Activated B cell treated with CpG ODN at 0.5 μM for 24 hours (primary cell): ENCODE measurements at regions not wholly inside any gene's neighbourhood (a gene's known extent, or its start where the extent isn't known, plus 50 kb on each side); places are given as distances from the start of the nearest gene placed in this dataset.
A peak's percentile ranks its signal among the peaks of the same experiment; 100 is the strongest.
"Not testable (repeated sequence)": the region's sequence is repeated elsewhere in the genome, so short reads cannot be mapped to it uniquely, and the experiment has no call there.

Experiments
- ATAC-seq: fragments of 200-7000 bp; cut with Tn5 transposase; one replicate; pipeline ENCODE4 v1.10.0; 2021; ENCODE audit warnings: low read depth, mild to moderate bottlenecking, moderate library complexity
- CTCF ChIA-PET: fragments of 350-600 bp; sonication (Branson Sonifier 250); formaldehyde crosslinking; loops from one replicate; lab custom pipeline; 2021; ENCODE audit warnings: antibody characterized with exemption; lab: Charles Lee
- POLR2A ChIA-PET: fragments of 350-600 bp; sonication (Branson Sonifier 250); formaldehyde crosslinking; loops from one replicate; lab custom pipeline; 2021; ENCODE audit warnings: antibody characterized with exemption; lab: Charles Lee
- DNase-seq: peaks from one replicate; pipeline ENCODE4 v3.0.0; 2022
- H3K27ac Mint-ChIP-seq: one replicate; pipeline ENCODE4 v1.8.0; 2020; ENCODE audit warnings: mixed read lengths
- H3K27me3 Mint-ChIP-seq: one replicate; pipeline ENCODE4 v1.8.0; 2021; ENCODE audit warnings: mixed read lengths
- H3K36me3 Mint-ChIP-seq: one replicate; pipeline ENCODE4 v1.8.0; 2021; ENCODE audit warnings: low read depth, mixed read lengths
- H3K4me1 Mint-ChIP-seq: one replicate; pipeline ENCODE4 v1.8.0; 2021; ENCODE audit warnings: mixed read lengths
- H3K4me3 Mint-ChIP-seq: one replicate; pipeline ENCODE4 v1.8.0; 2020; ENCODE audit warnings: mild to moderate bottlenecking, mixed read lengths
- H3K9me3 Mint-ChIP-seq: one replicate; pipeline ENCODE4 v1.8.0; 2020; ENCODE audit warnings: mixed read lengths
- intact Hi-C: fragments of 100-400 bp; cut with micrococcal nuclease; formaldehyde crosslinking; loops from one replicate; pipeline ENCODE4 v1.15.1; 2024

- H3K36me3 Mint-ChIP-seq, CTCF ChIA-PET, H3K4me1 Mint-ChIP-seq, H3K27me3 Mint-ChIP-seq, POLR2A ChIA-PET, H3K4me3 Mint-ChIP-seq, intact Hi-C loops, H3K9me3 Mint-ChIP-seq, H3K27ac Mint-ChIP-seq: not testable (repeated sequence)
- DNase-seq (peak; percentile 38), ATAC-seq (peak; percentile 96)
Observed at GRCh38 chr5:177846598-177846997, 63.9 kb upstream of the FAM153A start.

- POLR2A ChIA-PET, DNase-seq, H3K27me3 Mint-ChIP-seq, H3K36me3 Mint-ChIP-seq, intact Hi-C loops, CTCF ChIA-PET, H3K9me3 Mint-ChIP-seq, ATAC-seq, H3K4me1 Mint-ChIP-seq, H3K4me3 Mint-ChIP-seq, H3K27ac Mint-ChIP-seq: not testable (repeated sequence)
Observed at GRCh38 chr5:177845906-177846305, 63.2 kb upstream of the FAM153A start.

GRCh38 chr5:177836191-177836590, 53.5 kb upstream of the FAM153A start:
- H3K9me3 Mint-ChIP-seq, H3K27ac Mint-ChIP-seq, H3K36me3 Mint-ChIP-seq, H3K27me3 Mint-ChIP-seq, intact Hi-C loops, POLR2A ChIA-PET, CTCF ChIA-PET, DNase-seq: not testable (repeated sequence)
- ATAC-seq: peak; percentile 57
- H3K4me1 Mint-ChIP-seq: peaks cover 14% of the 10 kb centered on the region
- peak overlapping the region; percentile 73 for H3K4me3 Mint-ChIP-seq
